Activated naive CD8-positive, alpha-beta T cell (primary cell): ENCODE measurements at regions not wholly inside any gene's neighbourhood (a gene's known extent, or its start where the extent isn't known, plus 50 kb on each side); places are given as distances from the start of the nearest gene placed in this dataset.

ENCODE experiments used
- H3K27ac Mint-ChIP-seq: one replicate; pipeline ENCODE4 v1.8.0; 2021; ENCODE audit warnings: mixed read lengths
- H3K27me3 Mint-ChIP-seq: one replicate; pipeline ENCODE4 v1.8.0; 2021; ENCODE audit warnings: mixed read lengths
- H3K36me3 Mint-ChIP-seq: one replicate; pipeline ENCODE4 v1.8.0; 2021; ENCODE audit warnings: mixed read lengths
- H3K4me1 Mint-ChIP-seq: one replicate; pipeline ENCODE4 v1.8.0; 2021; ENCODE audit warnings: low read depth, mixed read lengths
- H3K4me3 Mint-ChIP-seq: one replicate; pipeline ENCODE4 v1.8.0; 2021; ENCODE audit warnings: mild to moderate bottlenecking, mixed read lengths
- H3K9me3 Mint-ChIP-seq: one replicate; pipeline ENCODE4 v1.8.0; 2021; ENCODE audit warnings: low read depth, mixed read lengths

GRCh38 chr18:70425236-70425635 is 136.4 kb downstream of the SOCS6 start:
- H3K27me3 Mint-ChIP-seq, result no peaks in the 10 kb centered on the region
- no peaks in the 10 kb centered on the region for H3K9me3 Mint-ChIP-seq
- H3K4me3 Mint-ChIP-seq, result no peak overlapping the region
- no peaks in the 10 kb centered on the region for H3K4me1 Mint-ChIP-seq
- H3K27ac Mint-ChIP-seq, result no peak overlapping the region
- no peaks in the 10 kb centered on the region for H3K36me3 Mint-ChIP-seq

DNA sequence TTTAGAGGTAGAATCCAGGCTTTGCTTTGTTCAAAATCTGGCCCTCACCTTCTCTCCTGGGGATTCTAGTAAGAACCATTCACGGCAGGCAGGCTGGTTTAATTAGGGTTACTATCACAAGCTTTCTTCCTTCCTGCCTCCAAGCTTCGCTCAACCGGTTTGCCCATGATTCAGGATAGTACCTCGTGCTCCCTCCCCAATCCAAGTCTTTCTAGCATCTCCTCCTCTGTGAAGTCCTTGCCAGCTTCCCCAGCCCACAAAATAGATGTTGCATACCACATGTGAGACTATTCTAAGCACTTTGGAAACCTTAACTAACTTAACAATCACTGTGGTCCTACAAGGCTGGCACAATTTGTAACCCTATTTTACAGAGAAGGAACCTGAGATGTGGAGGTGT is 135.1 kb downstream of the SOCS6 start:
- Mint-ChIP-seq H3K27ac (no peak overlapping the region), H3K4me3 (no peak overlapping the region), H3K27me3 (no peaks in the 10 kb centered on the region), H3K9me3 (no peaks in the 10 kb centered on the region), H3K36me3 (no peaks in the 10 kb centered on the region), H3K4me1 (no peaks in the 10 kb centered on the region)

DNA sequence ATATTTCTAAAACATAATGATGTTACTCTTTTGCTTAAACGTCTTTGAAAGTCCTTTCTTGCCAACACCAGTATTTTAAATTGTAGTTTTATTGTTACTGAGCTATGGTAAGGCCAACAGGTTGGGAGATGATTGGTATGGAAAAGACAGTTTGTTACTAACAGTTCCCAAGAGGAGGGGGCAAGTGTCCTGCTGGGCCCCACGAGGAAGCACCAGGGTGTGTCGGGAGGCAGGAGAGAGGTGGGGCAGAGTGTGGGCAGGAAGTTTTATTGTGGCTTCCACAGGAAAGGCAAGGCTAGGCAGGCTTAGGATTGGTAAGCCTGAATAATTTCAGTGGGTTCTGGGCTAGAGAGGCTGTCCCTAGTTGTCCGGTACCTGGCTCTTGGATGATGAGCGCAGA is 134.3 kb downstream of the SOCS6 start:
- Mint-ChIP-seq H3K27ac (peak overlapping the region; percentile 10), H3K36me3 (no peaks in the 10 kb centered on the region), H3K4me3 (no peak overlapping the region), H3K27me3 (no peaks in the 10 kb centered on the region), H3K4me1 (no peaks in the 10 kb centered on the region), H3K9me3 (no peaks in the 10 kb centered on the region)

DNA sequence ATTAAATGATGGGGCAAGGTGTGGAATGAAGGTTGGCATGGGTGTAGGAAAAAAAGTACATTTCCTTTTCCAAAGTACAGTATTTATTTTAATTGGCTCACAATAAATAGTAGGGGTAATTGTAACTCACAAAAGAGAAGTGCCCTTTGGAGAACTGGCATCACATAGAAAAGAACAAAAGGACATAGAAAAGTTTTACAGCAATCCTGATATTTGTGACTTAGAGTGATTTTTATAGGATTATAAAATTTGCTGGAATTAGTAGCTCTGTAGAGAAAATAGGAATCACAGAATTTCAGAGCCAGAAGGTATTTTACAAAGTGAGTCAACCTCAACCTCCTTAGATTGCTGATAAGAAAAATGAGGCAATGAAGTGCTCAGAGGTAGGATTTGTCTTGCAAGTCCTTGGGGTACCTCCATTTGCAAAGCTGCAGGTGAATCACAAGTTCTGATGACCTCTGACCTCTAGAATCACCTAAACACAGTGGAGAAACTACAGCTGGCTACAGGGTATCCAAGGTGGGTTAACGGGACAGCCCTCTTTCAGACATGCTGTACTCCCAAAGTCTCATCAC is 133.6 kb downstream of the SOCS6 start:
- no peaks in the 10 kb centered on the region for H3K4me1 Mint-ChIP-seq
- H3K4me3 Mint-ChIP-seq, result no peak overlapping the region
- no peaks in the 10 kb centered on the region for H3K27me3 Mint-ChIP-seq
- no peak overlapping the region for H3K27ac Mint-ChIP-seq
- no peaks in the 10 kb centered on the region for H3K9me3 Mint-ChIP-seq
- no peaks in the 10 kb centered on the region for H3K36me3 Mint-ChIP-seq

DNA sequence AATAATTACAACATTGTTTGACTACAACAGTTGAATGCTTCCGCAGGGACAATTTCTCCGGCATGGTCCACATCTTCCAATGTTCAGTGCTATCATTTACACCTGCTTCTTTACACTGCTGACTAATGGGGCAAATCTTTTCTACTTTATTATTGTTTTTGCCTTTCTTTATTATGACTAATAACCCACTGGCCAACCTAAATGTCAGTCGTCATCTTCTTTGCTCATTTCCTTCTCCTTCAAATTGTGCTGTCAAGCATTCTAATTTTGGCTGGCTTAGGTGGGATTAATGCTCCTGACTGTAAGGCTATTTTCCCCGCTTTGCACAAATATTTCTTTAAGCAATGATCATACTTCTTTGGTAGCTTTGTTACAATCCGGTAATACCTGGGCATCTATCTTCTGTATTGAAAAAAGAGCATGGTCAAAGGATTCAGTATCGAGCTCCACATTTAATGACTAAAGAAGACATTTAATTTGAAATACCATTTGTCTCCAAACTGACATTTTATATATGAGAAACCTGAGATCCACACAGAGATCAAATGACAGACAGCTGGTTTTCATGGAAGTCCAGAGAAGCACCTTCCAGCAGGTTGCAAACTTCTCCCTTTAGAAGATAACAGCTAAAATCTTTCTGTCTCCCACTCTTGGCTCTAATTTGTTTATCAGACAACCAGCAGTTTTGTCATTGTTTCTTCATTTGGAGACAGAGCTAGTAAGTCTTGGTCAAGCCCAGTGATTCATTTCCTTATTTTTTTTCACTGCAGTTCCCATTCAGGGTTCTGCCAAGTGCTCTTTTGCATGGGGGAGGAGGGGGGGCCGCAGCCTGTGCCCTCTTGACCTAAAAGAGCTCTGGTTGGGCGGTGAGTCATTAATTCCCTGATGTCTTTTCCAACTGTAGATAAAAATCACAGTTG is 132.9 kb downstream of the SOCS6 start:
- Mint-ChIP-seq H3K27me3 (peaks cover under 1% of the 10 kb centered on the region), H3K4me1 (no peaks in the 10 kb centered on the region), H3K36me3 (no peaks in the 10 kb centered on the region), H3K4me3 (no peak overlapping the region), H3K9me3 (no peaks in the 10 kb centered on the region), H3K27ac (no peak overlapping the region)

GRCh38 chr18:70420146-70420898 is 131.5 kb downstream of the SOCS6 start:
- Mint-ChIP-seq H3K27me3 (peaks cover 5% of the 10 kb centered on the region), H3K4me1 (no peaks in the 10 kb centered on the region), H3K27ac (no peak overlapping the region), H3K4me3 (no peak overlapping the region), H3K36me3 (no peaks in the 10 kb centered on the region), H3K9me3 (no peaks in the 10 kb centered on the region)

GRCh38 chr18:70419526-70419925 is 130.7 kb downstream of the SOCS6 start:
- H3K9me3 Mint-ChIP-seq, result no peaks in the 10 kb centered on the region
- H3K4me1 Mint-ChIP-seq, result no peaks in the 10 kb centered on the region
- H3K4me3 Mint-ChIP-seq, result no peak overlapping the region
- H3K27ac Mint-ChIP-seq, result no peak overlapping the region
- H3K27me3 Mint-ChIP-seq, result peaks cover 7% of the 10 kb centered on the region
- H3K36me3 Mint-ChIP-seq, result no peaks in the 10 kb centered on the region

DNA sequence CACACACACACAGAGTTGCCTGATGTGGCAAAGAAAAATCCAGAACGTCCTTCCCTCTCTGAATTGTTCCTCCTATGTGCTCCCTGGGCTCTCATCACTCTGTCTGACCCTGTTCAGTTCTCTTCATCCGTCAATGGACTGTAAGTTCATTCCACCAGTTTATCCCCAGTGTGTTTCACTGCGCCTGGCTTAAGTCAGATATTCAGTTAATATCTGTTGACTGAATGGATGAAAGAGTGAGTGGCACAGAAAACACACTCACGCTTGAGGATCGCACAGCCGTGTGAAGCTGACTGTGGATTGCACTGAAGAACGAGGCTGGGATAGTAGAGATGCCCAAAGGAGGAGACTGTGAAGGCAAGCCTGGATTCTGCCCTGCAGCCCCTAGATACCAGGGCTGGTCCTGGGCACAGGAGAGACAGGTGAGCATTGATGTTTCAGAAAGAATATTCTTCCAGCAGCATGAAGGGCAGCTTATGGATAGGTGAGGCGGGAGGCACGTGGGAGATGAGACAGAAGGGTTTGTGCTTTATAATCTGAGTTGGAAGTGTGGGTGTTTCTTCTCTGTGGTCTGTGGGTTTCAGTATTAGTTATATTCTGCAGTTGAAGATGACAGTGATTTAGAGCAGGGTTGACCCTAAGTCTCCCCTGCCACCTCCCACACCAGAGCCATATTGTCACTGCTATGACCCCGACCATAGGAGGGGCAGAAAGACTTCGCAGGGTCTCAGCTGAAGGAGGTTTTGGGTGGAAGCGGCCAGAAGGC is 129.9 kb downstream of the SOCS6 start:
- H3K27ac Mint-ChIP-seq, result no peak overlapping the region
- H3K36me3 Mint-ChIP-seq, result no peaks in the 10 kb centered on the region
- no peaks in the 10 kb centered on the region for H3K4me1 Mint-ChIP-seq
- H3K9me3 Mint-ChIP-seq, result no peaks in the 10 kb centered on the region
- H3K4me3 Mint-ChIP-seq, result no peak overlapping the region
- peaks cover 7% of the 10 kb centered on the region for H3K27me3 Mint-ChIP-seq

DNA sequence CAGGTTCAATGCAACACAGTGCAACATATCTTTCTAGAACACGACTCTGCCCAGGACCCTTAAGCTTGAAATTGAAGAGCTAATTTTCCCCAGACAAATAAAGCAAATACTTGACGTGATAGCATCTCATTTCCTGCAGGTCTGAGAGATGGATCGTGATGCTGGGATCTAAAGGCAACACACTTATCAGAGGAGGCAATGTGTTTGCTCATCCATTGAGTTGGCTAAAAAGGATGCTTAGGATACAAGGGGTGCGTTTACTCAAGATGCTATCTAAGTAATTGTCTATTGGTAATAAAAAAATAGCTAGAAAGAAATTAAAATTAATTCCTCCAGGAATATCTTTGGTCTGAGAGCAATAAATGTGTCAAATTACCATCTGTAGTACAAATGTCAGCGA is 129.0 kb downstream of the SOCS6 start:
- Mint-ChIP-seq H3K27ac (no peak overlapping the region), H3K4me1 (no peaks in the 10 kb centered on the region)

DNA sequence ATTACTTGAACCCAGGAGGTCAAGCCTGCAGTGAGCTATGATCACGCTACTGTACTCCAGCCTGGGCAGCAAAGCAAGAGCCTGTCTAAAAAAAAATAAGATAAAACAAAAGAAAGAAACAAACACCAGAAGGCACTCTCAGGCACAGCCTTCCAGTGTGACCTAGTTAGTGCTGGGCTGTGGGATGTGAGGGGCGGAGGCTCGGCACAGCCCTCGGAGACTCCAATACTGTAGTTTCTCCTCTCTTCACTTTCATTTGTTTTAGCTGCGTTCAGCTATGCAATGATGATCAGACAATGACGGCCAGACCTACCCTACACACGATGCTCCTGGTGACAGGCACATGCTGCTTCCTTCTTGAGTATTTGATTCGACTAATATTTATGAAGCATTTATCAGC is 127.7 kb downstream of the SOCS6 start:
- no peak overlapping the region for H3K27ac Mint-ChIP-seq
- H3K36me3 Mint-ChIP-seq, result no peaks in the 10 kb centered on the region
- no peaks in the 10 kb centered on the region for H3K9me3 Mint-ChIP-seq
- H3K27me3 Mint-ChIP-seq, result peaks cover 7% of the 10 kb centered on the region
- H3K4me1 Mint-ChIP-seq, result no peaks in the 10 kb centered on the region
- no peak overlapping the region for H3K4me3 Mint-ChIP-seq

More for the DNA sequence above, 129.0 kb downstream of the SOCS6 start:
- Mint-ChIP-seq H3K9me3 (no peaks in the 10 kb centered on the region), H3K36me3 (no peaks in the 10 kb centered on the region), H3K27me3 (peaks cover 7% of the 10 kb centered on the region), H3K4me3 (no peak overlapping the region)

GRCh38 chr18:70415823-70416488 is 127.1 kb downstream of the SOCS6 start:
- no peaks in the 10 kb centered on the region for H3K9me3 Mint-ChIP-seq
- H3K27me3 Mint-ChIP-seq, result peaks cover 7% of the 10 kb centered on the region
- H3K27ac Mint-ChIP-seq, result no peak overlapping the region
- no peak overlapping the region for H3K4me3 Mint-ChIP-seq
- no peaks in the 10 kb centered on the region for H3K36me3 Mint-ChIP-seq
- H3K4me1 Mint-ChIP-seq, result no peaks in the 10 kb centered on the region

- Mint-ChIP-seq H3K4me1 (no peaks in the 10 kb centered on the region), H3K4me3 (no peak overlapping the region), H3K9me3 (no peaks in the 10 kb centered on the region), H3K36me3 (no peaks in the 10 kb centered on the region), H3K27me3 (peaks cover 7% of the 10 kb centered on the region), H3K27ac (no peak overlapping the region)
Observed at GRCh38 chr18:70414315-70414900, 125.6 kb downstream of the SOCS6 start.

GRCh38 chr18:70413455-70413854 is 124.6 kb downstream of the SOCS6 start:
- H3K4me1 Mint-ChIP-seq, result no peaks in the 10 kb centered on the region
- H3K4me3 Mint-ChIP-seq, result no peak overlapping the region
- H3K27ac Mint-ChIP-seq, result no peak overlapping the region
- H3K9me3 Mint-ChIP-seq, result no peaks in the 10 kb centered on the region
- H3K27me3 Mint-ChIP-seq, result peaks cover 7% of the 10 kb centered on the region
- no peaks in the 10 kb centered on the region for H3K36me3 Mint-ChIP-seq

GRCh38 chr18:70411876-70412435 is 123.1 kb downstream of the SOCS6 start:
- no peak overlapping the region for H3K27ac Mint-ChIP-seq
- no peaks in the 10 kb centered on the region for H3K4me1 Mint-ChIP-seq
- no peak overlapping the region for H3K4me3 Mint-ChIP-seq
- H3K36me3 Mint-ChIP-seq, result no peaks in the 10 kb centered on the region
- H3K27me3 Mint-ChIP-seq, result peaks cover 7% of the 10 kb centered on the region
- no peaks in the 10 kb centered on the region for H3K9me3 Mint-ChIP-seq
